ENCODE measurements at regions not wholly inside any gene's neighbourhood (a gene's known extent, or its start where the extent isn't known, plus 50 kb on each side); places are given as distances from the start of the nearest gene placed in this dataset.

DNA sequence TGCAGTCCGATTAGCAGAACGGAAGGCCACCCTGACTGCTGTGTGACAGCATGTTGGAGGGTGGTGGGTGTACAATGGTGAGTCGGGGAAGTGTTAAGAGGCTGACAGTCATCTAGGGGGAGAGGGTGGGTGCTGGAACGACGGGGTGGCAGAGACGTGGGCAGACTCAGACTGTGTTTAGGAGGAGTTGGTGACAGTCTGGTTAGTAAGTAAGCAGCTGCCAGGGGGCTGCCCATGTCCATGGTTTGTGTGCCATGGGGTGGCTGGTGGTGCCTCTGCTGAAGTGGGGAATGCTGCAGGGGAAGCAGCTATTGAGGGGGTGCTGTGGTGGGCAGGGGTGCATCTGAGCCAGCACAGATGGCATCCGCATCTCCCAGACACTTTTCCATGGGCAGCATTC lies 51.3 kb upstream of the BOD1 start:
- Mint-ChIP-seq H3K4me3 (no peak overlapping the region), H3K9me3 (no peaks in the 10 kb centered on the region), H3K4me1 (no peaks in the 10 kb centered on the region), H3K36me3 (no peaks in the 10 kb centered on the region), H3K27ac (no peak overlapping the region), H3K27me3 (ENCODE audit: low read depth in 3 of 3) (peaks cover 0 to 13% (median 0%) of the 10 kb centered on the region in 3 donors)
- DNase-seq = no peak

DNA sequence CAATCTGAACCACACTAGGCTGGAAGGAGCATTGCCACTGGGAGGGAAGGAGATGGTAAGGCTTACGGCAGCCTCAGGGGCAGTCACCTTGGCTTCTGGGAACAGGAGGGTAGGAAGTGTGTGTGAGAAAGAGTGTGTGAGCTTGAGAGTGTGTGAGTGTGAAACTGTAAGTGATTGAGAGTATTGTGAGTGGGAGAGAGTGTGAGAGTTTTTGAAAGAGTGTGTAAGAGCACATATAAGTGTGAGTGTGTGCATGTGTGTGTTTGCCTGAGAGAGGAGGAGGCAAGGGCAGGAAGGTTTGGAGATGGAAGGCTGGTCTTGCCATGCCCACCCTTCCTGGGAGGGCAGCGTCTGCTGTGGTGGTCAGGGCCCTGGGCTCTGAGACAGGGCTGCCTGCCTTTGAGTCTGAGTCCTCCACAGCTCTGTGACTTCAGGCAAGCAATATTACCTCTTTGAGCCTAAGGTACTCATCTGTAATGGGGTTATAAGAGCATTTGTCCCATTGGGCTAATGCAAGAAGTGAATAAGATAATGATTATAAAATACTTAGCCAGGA lies 51.9 kb upstream of the BOD1 start:
- Mint-ChIP-seq H3K4me3 (no peak overlapping the region), H3K9me3 (no peaks in the 10 kb centered on the region)

DNA sequence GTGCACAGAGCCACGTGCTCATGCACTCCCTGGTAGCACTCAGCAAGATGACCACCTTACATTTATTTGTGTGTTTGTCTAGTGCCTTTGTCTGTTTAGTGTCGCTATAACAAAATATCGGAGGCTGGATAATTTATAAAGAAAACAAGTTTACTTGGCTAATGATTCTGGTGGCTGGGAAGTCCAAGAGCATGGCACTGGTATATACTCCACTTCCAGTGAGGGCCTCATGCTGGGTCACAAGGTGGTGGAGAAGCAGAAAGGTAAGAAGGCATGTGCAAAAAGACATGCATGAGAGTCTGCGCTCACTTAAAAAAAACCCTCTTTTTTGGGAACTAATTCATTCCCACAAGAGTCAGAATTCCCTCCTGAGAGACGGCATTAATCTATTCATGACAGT lies 52.5 kb upstream of the BOD1 start:
- Mint-ChIP-seq H3K4me3 (no peak overlapping the region), H3K36me3 (no peaks in the 10 kb centered on the region), H3K9me3 (no peaks in the 10 kb centered on the region), H3K27ac (no peak overlapping the region), H3K27me3 (ENCODE audit: low read depth in 3 of 3) (peaks cover 0 to 16% (median 0%) of the 10 kb centered on the region in 3 donors), H3K4me1 (no peaks in the 10 kb centered on the region)
- no peak for DNase-seq

More for the DNA sequence above, 51.9 kb upstream of the BOD1 start:
- Mint-ChIP-seq H3K27me3 (ENCODE audit: low read depth in 3 of 3) (peaks cover 0 to 13% (median 0%) of the 10 kb centered on the region in 3 donors), H3K36me3 (no peaks in the 10 kb centered on the region), H3K27ac (no peak overlapping the region), H3K4me1 (no peaks in the 10 kb centered on the region)
- no peak for DNase-seq

DNA sequence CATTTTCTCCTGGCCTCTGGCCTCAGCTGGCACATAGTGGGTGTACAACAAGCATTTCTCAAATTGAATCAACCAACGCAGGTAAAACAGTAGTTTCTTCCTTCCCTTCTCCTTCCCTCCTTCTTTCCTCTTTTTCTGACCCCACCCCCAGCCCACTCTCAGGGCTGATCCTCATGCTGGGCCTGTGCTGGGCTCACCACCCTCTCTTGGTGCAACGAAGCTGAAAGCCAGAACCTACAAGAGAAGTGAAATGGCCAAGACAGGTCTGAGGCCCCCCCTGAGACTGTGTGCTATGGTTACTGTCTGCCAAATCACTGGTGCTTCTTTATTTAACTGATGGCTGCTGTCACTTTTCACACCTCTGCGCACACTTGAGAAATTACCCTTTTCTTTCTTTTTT lies 53.0 kb upstream of the BOD1 start:
- Mint-ChIP-seq H3K27me3 (ENCODE audit: low read depth in 3 of 3) (peaks cover 0 to 16% (median 0%) of the 10 kb centered on the region in 3 donors), H3K27ac (no peak overlapping the region), H3K9me3 (no peaks in the 10 kb centered on the region), H3K36me3 (no peaks in the 10 kb centered on the region), H3K4me1 (no peaks in the 10 kb centered on the region), H3K4me3 (no peak overlapping the region)
- DNase-seq = no peak

DNA sequence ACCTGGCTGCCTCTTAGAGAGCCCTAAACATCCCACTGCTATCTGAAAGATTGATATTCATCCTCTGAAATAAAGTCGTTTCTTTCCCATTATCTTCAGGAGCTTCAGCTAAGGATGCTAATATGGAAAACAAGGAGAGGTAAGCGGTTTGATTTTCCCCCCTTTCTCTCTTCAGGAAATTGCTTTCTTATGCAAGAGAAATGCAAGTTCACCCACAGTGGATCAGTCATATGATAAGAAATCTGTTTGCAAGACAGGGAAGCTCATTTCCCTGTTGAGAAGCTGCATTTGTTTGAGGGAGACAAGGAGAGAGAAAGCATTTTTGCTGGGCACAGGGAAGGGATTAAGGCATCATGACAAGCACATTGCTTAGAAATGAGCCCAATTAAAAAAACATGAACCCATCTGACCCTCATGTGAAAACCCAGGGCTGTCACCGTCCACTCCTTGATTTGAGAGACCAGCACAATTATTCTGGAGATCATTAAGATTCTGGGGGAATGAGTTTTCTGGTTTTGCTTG lies 53.7 kb upstream of the BOD1 start:
- Mint-ChIP-seq H3K4me3 (no peak overlapping the region), H3K4me1 (no peaks in the 10 kb centered on the region), H3K27ac (no peak overlapping the region), H3K9me3 (no peaks in the 10 kb centered on the region), H3K27me3 (ENCODE audit: low read depth in 3 of 3) (peaks cover 0 to 16% (median 0%) of the 10 kb centered on the region in 3 donors), H3K36me3 (no peaks in the 10 kb centered on the region)
- no peak for DNase-seq

DNA sequence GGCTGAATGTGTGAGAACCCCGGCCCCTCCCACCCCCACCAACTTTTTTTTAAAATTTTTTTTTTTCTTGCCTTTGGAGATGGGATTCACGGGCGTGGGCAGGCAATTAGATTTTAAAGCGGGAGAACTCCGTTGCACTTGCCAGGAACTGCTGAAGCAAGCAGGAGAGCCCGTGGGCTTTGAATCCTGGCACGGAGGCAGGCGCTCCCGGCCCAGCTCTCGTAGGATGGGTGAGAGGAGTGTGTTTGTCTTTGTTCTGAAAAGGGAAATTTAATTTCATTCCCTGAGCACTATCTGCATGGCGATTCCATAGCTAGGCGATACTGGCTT lies 54.3 kb upstream of the BOD1 start:
- H3K4me3 Mint-ChIP-seq = no peak overlapping the region
- no peaks in the 10 kb centered on the region for H3K36me3 Mint-ChIP-seq
- DNase-seq = no peak
- H3K4me1 Mint-ChIP-seq = no peaks in the 10 kb centered on the region
- peaks cover 0 to 16% (median 0%) of the 10 kb centered on the region in 3 donors for H3K27me3 Mint-ChIP-seq (ENCODE audit: low read depth in 3 of 3)
- no peak overlapping the region for H3K27ac Mint-ChIP-seq
- H3K9me3 Mint-ChIP-seq = peaks cover 0 to 2% (median 0%) of the 10 kb centered on the region in 6 donors

DNA sequence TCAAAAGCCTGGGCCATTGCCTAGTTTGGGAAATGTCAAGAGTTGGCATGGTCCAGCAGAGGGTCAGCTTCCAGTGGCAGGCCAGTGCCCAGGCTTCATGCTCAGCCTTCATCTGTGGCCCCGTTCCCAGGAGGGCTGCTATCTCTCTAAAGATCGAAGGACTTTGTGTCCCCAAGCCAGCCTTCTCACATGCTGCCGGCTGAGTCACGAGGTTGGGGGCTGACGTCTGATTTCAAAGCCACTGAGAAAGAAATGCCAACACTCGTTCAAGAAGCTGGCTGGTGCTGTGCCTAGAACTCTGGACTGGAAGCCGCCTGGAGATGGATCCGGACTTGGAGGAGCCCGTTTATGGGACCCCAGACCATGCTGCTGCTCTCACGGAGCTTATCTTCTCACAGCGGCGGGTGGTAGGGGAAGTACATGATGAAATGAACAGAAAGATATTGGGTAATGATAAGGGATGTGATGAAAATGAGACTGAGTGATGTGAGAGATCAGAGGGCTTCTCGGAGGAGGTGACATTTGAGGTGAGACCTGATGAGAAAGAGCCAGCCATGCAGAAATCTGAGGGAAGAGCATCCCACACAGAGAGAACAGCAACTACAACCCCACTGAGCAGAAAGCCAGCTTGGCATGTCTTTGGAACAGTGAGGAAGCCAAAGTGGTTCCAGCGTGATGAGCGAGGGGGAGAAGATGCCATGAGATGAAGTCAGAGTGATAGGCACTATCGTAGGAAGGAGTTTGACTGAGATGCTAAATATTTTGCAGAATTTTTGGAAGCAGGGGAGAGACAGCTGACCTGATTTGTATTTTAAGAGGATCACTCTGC lies 54.9 kb upstream of the BOD1 start:
- Mint-ChIP-seq H3K27ac (no peak overlapping the region), H3K4me3 (no peak overlapping the region), H3K4me1 (no peaks in the 10 kb centered on the region), H3K27me3 (ENCODE audit: low read depth in 3 of 3) (peaks cover 0 to 16% (median 0%) of the 10 kb centered on the region in 3 donors), H3K36me3 (no peaks in the 10 kb centered on the region), H3K9me3 (peaks cover 0 to 3% (median 0%) of the 10 kb centered on the region in 6 donors)
- DNase-seq = no peak

DNA sequence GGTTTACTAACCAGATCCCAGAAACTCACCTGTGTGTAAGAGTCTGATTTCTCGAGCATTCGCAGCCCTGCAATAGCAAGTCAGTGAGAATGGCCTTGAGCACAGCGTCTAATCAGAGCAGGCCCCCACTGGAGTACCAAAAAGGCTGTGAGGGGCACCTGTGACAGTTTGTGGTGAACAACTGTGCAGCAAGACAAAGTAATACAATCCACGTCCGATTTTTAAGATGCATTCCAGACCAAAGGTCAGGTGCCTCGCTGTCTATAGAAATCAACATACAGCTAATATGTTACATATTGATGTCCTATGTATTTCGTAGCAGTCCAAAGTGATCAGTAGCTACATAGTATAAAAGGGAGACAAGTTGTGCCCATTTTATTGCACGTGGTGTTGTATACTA lies 55.7 kb upstream of the BOD1 start:
- H3K4me3 Mint-ChIP-seq = no peak overlapping the region
- no peaks in the 10 kb centered on the region for H3K4me1 Mint-ChIP-seq
- H3K36me3 Mint-ChIP-seq = no peaks in the 10 kb centered on the region
- DNase-seq = no peak
- peaks cover 0 to 14% (median 1%) of the 10 kb centered on the region in 3 donors for H3K27me3 Mint-ChIP-seq (ENCODE audit: low read depth in 3 of 3)
- H3K9me3 Mint-ChIP-seq = peaks cover 0 to 3% (median 0%) of the 10 kb centered on the region in 6 donors
- H3K27ac Mint-ChIP-seq = no peak overlapping the region

DNA sequence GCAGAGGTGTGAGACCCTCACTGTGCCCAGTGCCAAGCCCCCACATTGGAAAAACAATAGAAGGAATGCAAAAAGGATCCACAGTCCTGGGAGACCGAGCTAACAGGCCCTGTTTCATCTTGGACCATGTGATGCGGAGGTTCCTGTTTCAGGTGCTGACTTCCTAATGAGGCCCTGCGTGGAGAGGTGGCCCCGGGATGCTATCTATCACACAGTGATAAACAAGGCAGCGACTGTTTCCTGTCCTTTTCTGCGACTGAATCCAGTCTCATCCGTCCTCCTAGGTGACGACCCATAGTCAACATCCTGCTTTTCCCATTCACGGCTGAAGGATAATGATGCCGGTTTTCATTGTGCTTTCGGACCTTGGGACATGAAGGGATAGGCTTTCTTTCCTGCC lies 56.4 kb upstream of the BOD1 start:
- Mint-ChIP-seq H3K4me1 (no peaks in the 10 kb centered on the region), H3K27ac (no peak overlapping the region), H3K9me3 (peaks cover 0 to 5% (median 0%) of the 10 kb centered on the region in 6 donors), H3K27me3 (ENCODE audit: low read depth in 3 of 3) (peaks cover 0 to 12% (median 2%) of the 10 kb centered on the region in 3 donors), H3K4me3 (no peak overlapping the region), H3K36me3 (no peaks in the 10 kb centered on the region)
- DNase-seq = no peak

DNA sequence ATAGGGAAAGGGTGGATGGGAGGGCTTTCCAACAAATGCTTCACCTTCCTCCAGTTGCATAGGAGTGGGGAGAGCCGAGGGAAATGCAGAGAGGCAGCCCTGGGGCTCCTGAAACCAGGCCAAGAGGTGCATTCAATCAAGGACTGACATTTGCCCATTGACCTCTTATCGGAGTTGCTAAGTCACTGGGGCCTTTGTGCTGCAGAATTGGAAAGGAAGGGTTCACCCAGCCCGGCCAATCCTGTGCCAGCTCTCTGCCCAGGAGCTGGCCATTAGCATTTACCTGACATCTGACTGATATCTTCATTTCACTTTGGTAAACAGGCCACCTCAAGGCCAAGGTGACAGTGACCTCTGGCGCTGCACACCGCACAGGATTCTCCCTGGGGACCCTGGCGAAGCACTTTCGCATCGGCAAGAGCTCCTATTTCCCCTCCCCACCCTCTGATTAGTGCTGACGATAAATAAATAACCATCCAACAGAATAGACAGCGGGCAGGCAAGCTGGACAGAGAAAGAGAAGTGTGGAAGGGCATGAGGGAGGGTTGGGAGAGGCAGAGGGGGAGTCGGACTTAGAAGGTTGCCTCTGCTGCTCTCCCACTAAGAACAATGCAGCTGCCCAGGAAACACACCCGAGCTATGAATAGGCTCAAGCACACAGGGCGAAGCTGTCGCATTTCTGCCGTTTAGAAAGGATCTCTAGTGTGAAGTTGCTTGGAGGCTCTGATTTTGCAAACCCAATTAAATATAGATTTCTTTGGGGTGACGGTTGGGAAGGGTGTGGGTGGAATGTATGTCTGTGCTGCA lies 57.0 kb upstream of the BOD1 start:
- H3K4me1 Mint-ChIP-seq = no peaks in the 10 kb centered on the region
- H3K27ac Mint-ChIP-seq = no peak overlapping the region
- H3K4me3 Mint-ChIP-seq = no peak overlapping the region
- no peak for DNase-seq
- peaks cover 0 to 5% (median 0%) of the 10 kb centered on the region in 6 donors for H3K9me3 Mint-ChIP-seq
- peaks cover 0 to 9% (median 2%) of the 10 kb centered on the region in 3 donors for H3K27me3 Mint-ChIP-seq (ENCODE audit: low read depth in 3 of 3)
- H3K36me3 Mint-ChIP-seq = no peaks in the 10 kb centered on the region

DNA sequence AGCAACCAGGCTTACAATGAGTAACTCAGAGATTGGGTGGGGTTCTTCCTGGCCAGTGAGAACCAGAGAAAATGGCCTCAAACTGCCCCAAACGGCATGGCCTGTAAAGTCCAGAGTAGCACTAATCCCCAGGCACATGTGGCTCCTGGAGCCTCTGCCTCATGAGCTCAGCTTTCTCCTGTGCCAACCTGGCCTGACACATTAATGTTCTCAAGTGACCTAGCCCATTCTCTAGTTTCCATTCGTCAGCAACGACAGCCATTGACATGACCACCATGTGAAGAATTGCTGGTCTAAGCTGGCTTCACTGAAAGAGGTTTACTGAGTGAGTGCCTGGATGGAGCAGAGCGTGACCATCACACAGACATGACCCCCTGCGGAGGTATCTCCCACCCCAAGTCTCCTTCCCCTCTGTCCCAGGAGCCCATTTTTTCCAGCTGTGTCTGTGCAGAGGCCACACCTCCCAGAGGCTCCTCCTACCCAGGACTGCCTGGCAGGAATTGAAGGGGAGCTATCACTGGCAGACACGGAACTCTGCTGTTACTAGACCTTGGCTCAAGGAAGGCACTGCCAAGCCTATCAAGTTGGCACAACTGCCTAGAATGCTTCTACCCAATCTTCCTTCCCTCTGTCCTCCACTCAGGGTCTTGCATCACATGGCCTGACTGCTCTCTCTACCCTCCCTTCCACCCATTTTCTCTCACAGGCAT lies 59.0 kb upstream of the BOD1 start:
- Mint-ChIP-seq H3K27me3 (ENCODE audit: low read depth in 3 of 3) (peaks cover 0 to 6% (median 2%) of the 10 kb centered on the region in 3 donors), H3K27ac (no peak overlapping the region), H3K4me1 (no peaks in the 10 kb centered on the region), H3K36me3 (no peaks in the 10 kb centered on the region), H3K9me3 (peaks cover 0 to 10% (median 0%) of the 10 kb centered on the region in 6 donors), H3K4me3 (no peak overlapping the region)
- no peak for DNase-seq

DNA sequence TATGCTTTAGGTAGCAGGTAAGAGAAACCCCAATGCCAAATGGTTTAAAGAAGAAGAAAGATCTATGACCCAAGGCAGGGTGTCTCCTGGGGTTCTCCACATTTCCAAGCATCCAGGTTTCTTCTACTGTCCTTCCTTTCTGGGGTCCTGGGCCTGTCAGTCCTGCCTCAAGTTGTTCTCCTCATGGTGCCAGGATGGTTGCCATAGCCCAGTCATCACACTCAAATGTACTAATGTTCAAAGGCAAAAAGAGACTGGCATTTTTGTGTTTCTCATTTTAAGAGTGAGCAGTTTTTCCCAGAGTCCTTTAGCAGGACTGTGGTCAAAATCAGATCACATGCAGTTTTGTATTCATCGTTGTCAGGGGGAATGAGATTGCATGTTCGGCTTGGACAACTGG lies 59.9 kb upstream of the BOD1 start:
- DNase-seq = no peak
- Mint-ChIP-seq H3K27me3 (ENCODE audit: low read depth in 3 of 3) (peaks cover 1 to 6% (median 2%) of the 10 kb centered on the region in 3 donors), H3K27ac (no peak overlapping the region), H3K4me1 (no peaks in the 10 kb centered on the region), H3K36me3 (no peaks in the 10 kb centered on the region), H3K9me3 (peaks cover 0 to 10% (median 0%) of the 10 kb centered on the region in 6 donors), H3K4me3 (no peak overlapping the region)

DNA sequence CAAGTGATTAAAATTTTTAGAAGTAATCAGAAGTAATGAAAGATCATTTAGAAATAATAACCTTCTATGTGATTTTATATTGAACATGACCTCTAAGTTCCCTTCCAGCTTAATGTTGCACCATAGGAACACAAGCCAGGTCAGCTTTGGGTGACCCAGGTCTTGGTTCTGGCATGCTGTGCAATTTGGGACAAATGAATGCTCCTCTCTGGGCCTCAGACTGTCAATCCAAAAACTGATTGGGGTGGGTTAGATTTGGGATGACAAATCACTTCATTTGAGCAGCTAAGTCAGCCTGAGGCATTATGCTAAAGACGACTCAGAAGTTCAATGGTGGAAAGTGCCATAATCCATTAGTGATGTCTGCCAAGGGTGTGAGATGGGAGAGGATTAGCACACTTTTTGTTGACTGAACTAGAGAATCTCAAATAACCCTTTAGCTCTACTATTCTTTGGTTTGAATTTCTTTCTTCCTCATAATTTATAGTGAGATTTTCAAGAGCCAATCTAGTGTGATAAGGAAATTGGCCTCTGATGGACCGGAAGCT lies 60.7 kb upstream of the BOD1 start:
- Mint-ChIP-seq H3K9me3 (peaks cover 0 to 10% (median 0%) of the 10 kb centered on the region in 6 donors), H3K27ac (no peak overlapping the region), H3K4me3 (no peak overlapping the region), H3K27me3 (ENCODE audit: low read depth in 3 of 3) (peaks cover 1 to 4% (median 2%) of the 10 kb centered on the region in 3 donors), H3K4me1 (no peaks in the 10 kb centered on the region), H3K36me3 (no peaks in the 10 kb centered on the region)
- no peak for DNase-seq
